SK-MEL-5 (cell line): ENCODE measurements at regions not wholly inside any gene's neighbourhood (a gene's known extent, or its start where the extent isn't known, plus 50 kb on each side); places are given as distances from the start of the nearest gene placed in this dataset.
"Not testable (repeated sequence)": the region's sequence is repeated elsewhere in the genome, so short reads cannot be mapped to it uniquely, and the experiment has no call there.

Experiments used
- DNase-seq: peaks from one replicate; pipeline ENCODE4 v3.0.0-alpha.2; 2016; ENCODE audit warnings: low read depth, low spot score
- in situ Hi-C: cut with HindIII; loops from 2 replicates; pipeline ENCODE4 v1.10.0; 2016; ENCODE audit warnings: low sequenced_read_pairs, high pct_unique_total_duplicates, low pct_unique_long_range_greater_than_20kb

GRCh38 chr11:82556210-82556609 lies 177.5 kb downstream of the FAM181B start:
- in situ Hi-C loops: no loop called here
- DNase-seq: no peak

GRCh38 chr11:82546661-82547557 lies 186.8 kb downstream of the FAM181B start:
- in situ Hi-C loops: no loop called here
- DNase-seq: no peak

- in situ Hi-C loops: no loop called here
- DNase-seq: no peak
Observed at GRCh38 chr11:82539669-82540068, 194.0 kb downstream of the FAM181B start.

- in situ Hi-C loops: no loop called here
- DNase-seq: no peak
Observed at GRCh38 chr11:82536706-82537105, 197.0 kb downstream of the FAM181B start.

- DNase-seq: no peak
- in situ Hi-C loops: no loop called here
Observed at GRCh38 chr11:82533628-82534327, 199.9 kb downstream of the FAM181B start.

- DNase-seq: no peak
Observed at GRCh38 chr11:82529936-82530335, 203.7 kb downstream of the FAM181B start.

GRCh38 chr11:82527081-82527584 lies 206.5 kb downstream of the FAM181B start:
- no peak for DNase-seq
- in situ Hi-C loops: no loop called here

More at GRCh38 chr11:82529936-82530335, 203.7 kb downstream of the FAM181B start:
- in situ Hi-C loops: no loop called here

GRCh38 chr11:82523141-82523540 lies 210.5 kb downstream of the FAM181B start:
- DNase-seq: peak; percentile 15
- in situ Hi-C loops: no loop called here

GRCh38 chr11:82521427-82521826 lies 212.2 kb downstream of the FAM181B start:
- in situ Hi-C loops: no loop called here
- no peak for DNase-seq

- no peak for DNase-seq
- in situ Hi-C loops: no loop called here
Observed at GRCh38 chr11:82507288-82507687, 226.4 kb downstream of the FAM181B start.

- in situ Hi-C loops: no loop called here
- no peak for DNase-seq
Observed at GRCh38 chr11:82505379-82505778, 228.3 kb downstream of the FAM181B start.

GRCh38 chr11:82501174-82501573 lies 232.5 kb downstream of the FAM181B start:
- in situ Hi-C loops, DNase-seq: not testable (repeated sequence)

GRCh38 chr11:82494988-82495432 lies 238.7 kb downstream of the FAM181B start:
- in situ Hi-C loops: no loop called here
- DNase-seq: peak; percentile 54

GRCh38 chr11:82474876-82475275 lies 258.8 kb downstream of the FAM181B start:
- DNase-seq: no peak
- in situ Hi-C loops: no loop called here

GRCh38 chr11:82465481-82465880 lies 268.2 kb downstream of the FAM181B start:
- DNase-seq: no peak
- in situ Hi-C loops: no loop called here

GRCh38 chr11:82462608-82463242 lies 270.9 kb downstream of the FAM181B start:
- DNase-seq: no peak
- in situ Hi-C loops: no loop called here

GRCh38 chr11:82458761-82459160 lies 274.9 kb downstream of the FAM181B start:
- in situ Hi-C loops: no loop called here
- no peak for DNase-seq

- in situ Hi-C loops: no loop called here
- DNase-seq: no peak
Observed at GRCh38 chr11:82458147-82458546, 275.5 kb downstream of the FAM181B start.
